ENCODE measurements at regions not wholly inside any gene's neighbourhood (a gene's known extent, or its start where the extent isn't known, plus 50 kb on each side); places are given as distances from the start of the nearest gene placed in this dataset.

GRCh38 chr2:12605936-12606335 is 110.8 kb upstream of the TRIB2 start:
- TF ChIP-seq REST (IDR thresholded peaks at IDR 0.05) (no peak), POLR2AphosphoS2 (conservative IDR thresholded peaks at IDR 0.05; ENCODE audit: low read length) (no peak), POLR2A (IDR thresholded peaks at IDR 0.05; ENCODE audit: low read length) (no peak), MAFK (IDR thresholded peaks at IDR 0.05; ENCODE audit: partially characterized antibody) (no peak), ESRRA (IDR thresholded peaks at IDR 0.05; ENCODE audit: borderline replicate concordance, low read length) (no peak)
- H3K4me1 ChIP-seq, result no peaks in the 10 kb centered on the region
- FAIRE-seq (no peak), DNase-seq (ENCODE audit: low read depth in 1 of 2, low spot score in 1 of 2) (no peak), ATAC-seq (no peak)
- WGBS (ENCODE audit: missing lambda C conversion rate), result 4% methylated on average over 2 of the region's 2 CpGs
- ChIA-PET CTCF (interaction anchor here (0.6 kb wide), 1 partner anchor 356 kb away, joined by 3 read pairs; no protein-coding TSS in a partner anchor), POLR2A (no interaction called here)
- H3K4me3 ChIP-seq, result no peak overlapping the region
- H3K9me3 ChIP-seq, result no peaks in the 10 kb centered on the region
- H3K27ac ChIP-seq, result no peak overlapping the region
- no peak overlapping the region for H3K4me2 ChIP-seq

DNA sequence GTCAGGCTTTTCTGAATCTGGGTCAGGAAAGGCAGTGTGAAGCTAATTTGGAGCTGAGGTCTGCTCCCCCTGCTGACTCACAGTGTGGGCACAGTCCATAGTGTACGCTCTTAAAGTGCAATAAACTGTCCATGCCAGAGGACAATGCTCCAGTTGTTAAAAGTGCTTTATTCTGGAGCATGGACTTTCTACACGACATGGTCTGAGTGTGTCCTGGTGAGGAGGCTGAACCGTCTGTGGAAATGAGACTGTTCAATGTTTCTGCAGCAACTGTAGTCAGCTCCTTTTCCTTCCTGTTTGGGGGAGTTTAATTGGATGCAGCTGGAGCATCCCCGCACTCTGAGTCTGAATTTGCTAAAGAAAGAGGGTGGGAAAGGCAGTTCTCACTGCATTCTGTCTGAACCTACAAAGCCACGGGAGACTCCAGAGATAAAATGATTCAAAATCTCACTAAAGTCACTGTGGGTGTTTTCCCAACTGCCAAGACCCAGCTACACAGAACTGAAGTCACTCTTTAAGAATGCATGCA is 110.2 kb upstream of the TRIB2 start:
- DNase-seq (ENCODE audit: low read depth in 1 of 2, low spot score in 1 of 2), result no peak
- no peak for ATAC-seq
- no peak overlapping the region for H3K4me2 ChIP-seq

DNA sequence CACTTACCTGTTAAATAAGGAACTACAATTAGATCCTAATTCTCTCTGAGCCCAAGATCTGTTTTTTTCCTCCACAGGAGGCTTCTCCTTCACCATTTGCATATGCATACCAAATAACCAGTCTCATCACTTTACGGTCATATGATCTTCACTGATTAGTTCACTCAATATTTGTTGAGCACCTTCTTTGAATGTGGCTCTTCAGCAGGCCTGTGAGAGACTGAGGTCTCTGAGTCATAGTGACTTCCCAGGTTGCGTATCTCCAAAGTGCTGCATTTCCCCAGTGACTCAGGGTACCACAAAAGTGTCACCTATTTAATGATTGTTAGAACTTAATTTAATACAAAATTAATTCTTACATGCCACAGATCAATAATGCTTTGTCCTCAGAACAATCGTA is 108.8 kb upstream of the TRIB2 start:
- WGBS (ENCODE audit: missing lambda C conversion rate), result 14% methylated on average over 3 of the region's 3 CpGs
- ATAC-seq, result no peak
- H3K9me3 ChIP-seq, result no peaks in the 10 kb centered on the region
- POLR2A ChIA-PET, result no interaction called here
- H3K4me1 ChIP-seq, result no peaks in the 10 kb centered on the region
- H3K27ac ChIP-seq, result no peak overlapping the region
- no peak overlapping the region for H3K4me3 ChIP-seq
- no peak for DNase-seq (ENCODE audit: low read depth in 1 of 2, low spot score in 1 of 2)
- TF ChIP-seq, protein P1, sequence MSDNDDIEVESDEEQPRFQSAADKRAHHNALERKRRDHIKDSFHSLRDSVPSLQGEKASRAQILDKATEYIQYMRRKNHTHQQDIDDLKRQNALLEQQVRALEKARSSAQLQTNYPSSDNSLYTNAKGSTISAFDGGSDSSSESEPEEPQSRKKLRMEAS (IDR thresholded peaks at IDR 0.05), result no peak
- FAIRE-seq, result no peak
- CTCF ChIA-PET, result no interaction called here
- H3K4me2 ChIP-seq, result no peak overlapping the region

More for the DNA sequence above, 110.2 kb upstream of the TRIB2 start:
- ChIA-PET POLR2A (no interaction called here), CTCF (interaction anchor here (0.6 kb wide), 1 partner anchor 357 kb away, joined by 3 read pairs; no protein-coding TSS in a partner anchor)
- Histone ChIP-seq H3K9me3 (no peaks in the 10 kb centered on the region), H3K4me1 (no peaks in the 10 kb centered on the region), H3K27ac (no peak overlapping the region), H3K4me3 (no peak overlapping the region)
- FAIRE-seq, result no peak
- 9% methylated on average over 5 of the region's 5 CpGs for WGBS (ENCODE audit: missing lambda C conversion rate)
- TF ChIP-seq MYC (IDR thresholded peaks at IDR 0.05; ENCODE audit: borderline replicate concordance, low read length), result no peak
- no peak for TF ChIP-seq NFE2L2 (conservative IDR thresholded peaks at IDR 0.05; ENCODE audit: low read length)

DNA sequence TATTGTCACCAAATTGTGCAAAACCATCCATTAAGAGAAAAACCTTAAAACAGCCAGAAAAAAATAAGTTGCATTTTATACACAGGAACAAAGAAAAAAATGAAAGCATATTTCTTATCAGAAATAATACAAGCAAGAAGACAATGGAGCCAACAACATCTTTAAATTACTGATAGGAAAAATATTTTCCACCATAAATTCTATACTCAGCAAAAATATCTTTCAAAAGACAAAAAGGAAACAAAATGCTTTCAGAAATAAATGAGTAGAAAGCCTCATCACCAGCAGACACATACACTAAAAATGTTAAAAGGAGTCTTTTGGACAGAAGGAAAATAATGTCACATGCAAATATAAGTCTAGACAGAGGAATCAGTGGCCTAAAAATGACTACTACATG is 106.4 kb upstream of the TRIB2 start:
- H3K4me1 ChIP-seq, result no peaks in the 10 kb centered on the region
- DNase-seq (ENCODE audit: low read depth in 1 of 2, low spot score in 1 of 2) (no peak), ATAC-seq (no peak), FAIRE-seq (no peak)
- no peak overlapping the region for H3K27ac ChIP-seq
- H3K4me2 ChIP-seq, result no peak overlapping the region
- TF ChIP-seq, protein P2, sequence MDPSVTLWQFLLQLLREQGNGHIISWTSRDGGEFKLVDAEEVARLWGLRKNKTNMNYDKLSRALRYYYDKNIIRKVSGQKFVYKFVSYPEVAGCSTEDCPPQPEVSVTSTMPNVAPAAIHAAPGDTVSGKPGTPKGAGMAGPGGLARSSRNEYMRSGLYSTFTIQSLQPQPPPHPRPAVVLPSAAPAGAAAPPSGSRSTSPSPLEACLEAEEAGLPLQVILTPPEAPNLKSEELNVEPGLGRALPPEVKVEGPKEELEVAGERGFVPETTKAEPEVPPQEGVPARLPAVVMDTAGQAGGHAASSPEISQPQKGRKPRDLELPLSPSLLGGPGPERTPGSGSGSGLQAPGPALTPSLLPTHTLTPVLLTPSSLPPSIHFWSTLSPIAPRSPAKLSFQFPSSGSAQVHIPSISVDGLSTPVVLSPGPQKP (IDR thresholded peaks at IDR 0.05; ENCODE audit: low read depth, low read length), result no peak
- peak; percentile 13 for TF ChIP-seq MAFK (IDR thresholded peaks at IDR 0.05; ENCODE audit: partially characterized antibody)
- no peak for TF ChIP-seq EHF (CRISPR knock-in tag; IDR thresholded peaks at IDR 0.05)
- TF ChIP-seq KDM5A (IDR thresholded peaks at IDR 0.05), result no peak
- no peak for TF ChIP-seq MAZ (IDR thresholded peaks at IDR 0.05; ENCODE audit: borderline replicate concordance, low read depth, low read length)
- no peak for TF ChIP-seq HOXB13 (CRISPR knock-in tag; IDR thresholded peaks at IDR 0.05; ENCODE audit: low read depth)
- H3K4me3 ChIP-seq, result no peak overlapping the region
- ChIA-PET CTCF (no interaction called here), POLR2A (no interaction called here)
- no peaks in the 10 kb centered on the region for H3K9me3 ChIP-seq

All from A549 (cell line).